ENCODE measurements at regions not wholly inside any gene's neighbourhood (a gene's known extent, or its start where the extent isn't known, plus 50 kb on each side); places are given as distances from the start of the nearest gene placed in this dataset.
A peak's percentile ranks its signal among the peaks of the same experiment; 100 is the strongest.

DNA sequence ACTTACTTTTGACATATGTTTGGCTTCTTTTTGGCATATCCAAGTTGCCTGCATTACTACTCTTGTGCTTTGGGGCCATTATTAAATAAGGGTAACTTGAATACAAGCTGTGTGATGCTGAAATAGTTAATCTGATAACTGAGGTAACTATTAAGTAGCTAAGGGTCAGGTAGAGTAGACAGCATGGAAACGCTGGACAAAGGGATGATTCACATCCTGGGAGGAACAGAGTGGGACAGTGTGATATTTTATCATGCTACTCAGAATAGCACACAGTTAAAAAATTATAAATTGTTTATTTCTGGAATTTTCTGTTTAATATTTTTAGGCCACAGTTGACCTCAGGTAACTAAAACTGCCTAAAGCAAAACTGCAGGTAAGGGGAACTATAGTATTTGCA, 483.9 kb downstream of the RFPL4B start:
- H3K36me3 ChIP-seq (ENCODE audit: insufficient read depth, low read length) = no peaks in the 10 kb centered on the region
- Mint-ChIP-seq H3K9me3 (ENCODE audit: unreplicated experiment) (peaks cover 2% of the 10 kb centered on the region), H3K4me3 (ENCODE audit: unreplicated experiment) (no peak overlapping the region), H3K27ac (ENCODE audit: unreplicated experiment) (no peak overlapping the region), H3K27me3 (ENCODE audit: low read depth, unreplicated experiment) (no peaks in the 10 kb centered on the region), H3K4me1 (ENCODE audit: low read depth, unreplicated experiment) (peaks cover 8% of the 10 kb centered on the region), H3K36me3 (ENCODE audit: low read depth, unreplicated experiment) (no peaks in the 10 kb centered on the region)
- H3K4me3 ChIP-seq (ENCODE audit: insufficient read depth, low read depth, low read length) = no peak overlapping the region
- peaks cover 3% of the 10 kb centered on the region for H3K4me1 ChIP-seq (ENCODE audit: insufficient read depth, low read length)
- TF ChIP-seq, protein P1, sequence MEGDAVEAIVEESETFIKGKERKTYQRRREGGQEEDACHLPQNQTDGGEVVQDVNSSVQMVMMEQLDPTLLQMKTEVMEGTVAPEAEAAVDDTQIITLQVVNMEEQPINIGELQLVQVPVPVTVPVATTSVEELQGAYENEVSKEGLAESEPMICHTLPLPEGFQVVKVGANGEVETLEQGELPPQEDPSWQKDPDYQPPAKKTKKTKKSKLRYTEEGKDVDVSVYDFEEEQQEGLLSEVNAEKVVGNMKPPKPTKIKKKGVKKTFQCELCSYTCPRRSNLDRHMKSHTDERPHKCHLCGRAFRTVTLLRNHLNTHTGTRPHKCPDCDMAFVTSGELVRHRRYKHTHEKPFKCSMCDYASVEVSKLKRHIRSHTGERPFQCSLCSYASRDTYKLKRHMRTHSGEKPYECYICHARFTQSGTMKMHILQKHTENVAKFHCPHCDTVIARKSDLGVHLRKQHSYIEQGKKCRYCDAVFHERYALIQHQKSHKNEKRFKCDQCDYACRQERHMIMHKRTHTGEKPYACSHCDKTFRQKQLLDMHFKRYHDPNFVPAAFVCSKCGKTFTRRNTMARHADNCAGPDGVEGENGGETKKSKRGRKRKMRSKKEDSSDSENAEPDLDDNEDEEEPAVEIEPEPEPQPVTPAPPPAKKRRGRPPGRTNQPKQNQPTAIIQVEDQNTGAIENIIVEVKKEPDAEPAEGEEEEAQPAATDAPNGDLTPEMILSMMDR (IDR thresholded peaks at IDR 0.05; ENCODE audit: insufficient read depth, low read depth, low read length) = no peak
- TF ChIP-seq EZH2 (IDR thresholded peaks at IDR 0.05; ENCODE audit: insufficient read depth, low read length) = no peak
- H3K9me3 ChIP-seq (ENCODE audit: insufficient read depth, low read depth, low read length) = no peaks in the 10 kb centered on the region
- no peaks in the 10 kb centered on the region for H3K27me3 ChIP-seq (ENCODE audit: insufficient read depth, low read length)
- DNase-seq (ENCODE audit: low read depth) (peak; percentile 25), FAIRE-seq (no peak)
- H3K4me2 ChIP-seq (ENCODE audit: low read length) = no peak overlapping the region
- no peaks in the 10 kb centered on the region for H3K79me2 ChIP-seq (ENCODE audit: insufficient read depth, low read length)
- H2AFZ ChIP-seq (ENCODE audit: low read depth, low read length) = no peak overlapping the region
- H3K27ac ChIP-seq (ENCODE audit: low read depth, low read length) = no peak overlapping the region
- H4K20me1 ChIP-seq (ENCODE audit: insufficient read depth, low read length) = no peaks in the 10 kb centered on the region
- no peak overlapping the region for H3K9ac ChIP-seq (ENCODE audit: low read length)

DNA sequence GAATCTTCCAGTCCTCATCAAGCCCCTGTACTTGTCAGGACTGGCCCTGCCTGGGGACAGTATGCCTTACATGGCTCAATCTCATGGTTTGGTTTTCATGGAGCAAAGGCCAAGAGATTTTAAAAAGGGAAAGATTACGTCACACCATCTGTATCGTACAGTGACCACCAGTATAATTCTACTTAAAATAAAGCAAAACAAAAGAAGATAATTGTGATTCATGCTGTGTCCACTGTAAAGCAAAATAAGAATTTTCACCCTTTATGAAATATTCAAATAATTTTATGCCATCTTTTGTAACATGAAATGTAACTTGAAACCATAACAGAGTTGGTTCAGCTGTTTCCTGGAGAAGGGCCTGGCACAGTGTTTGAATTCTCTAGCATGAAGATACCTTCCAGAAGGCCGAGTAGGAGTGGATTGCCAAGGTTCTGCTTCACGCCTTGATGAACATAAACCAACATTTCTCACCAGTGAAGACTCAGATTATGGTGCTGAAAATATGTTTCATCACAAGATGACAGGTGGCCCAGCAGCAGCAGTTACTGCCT, 486.5 kb downstream of the RFPL4B start:
- Histone ChIP-seq H3K27ac (ENCODE audit: low read depth, low read length) (no peak overlapping the region), H2AFZ (ENCODE audit: low read depth, low read length) (no peak overlapping the region), H3K79me2 (ENCODE audit: insufficient read depth, low read length) (no peaks in the 10 kb centered on the region), H3K4me3 (ENCODE audit: insufficient read depth, low read depth, low read length) (no peak overlapping the region), H3K9me3 (ENCODE audit: insufficient read depth, low read depth, low read length) (no peaks in the 10 kb centered on the region), H3K4me1 (ENCODE audit: insufficient read depth, low read length) (peaks cover 3% of the 10 kb centered on the region), H3K27me3 (ENCODE audit: insufficient read depth, low read length) (no peaks in the 10 kb centered on the region), H4K20me1 (ENCODE audit: insufficient read depth, low read length) (no peaks in the 10 kb centered on the region), H3K9ac (ENCODE audit: low read length) (no peak overlapping the region), H3K36me3 (ENCODE audit: insufficient read depth, low read length) (no peaks in the 10 kb centered on the region), H3K4me2 (ENCODE audit: low read length) (no peak overlapping the region)
- Mint-ChIP-seq H3K27me3 (ENCODE audit: low read depth, unreplicated experiment) (no peaks in the 10 kb centered on the region), H3K4me3 (ENCODE audit: unreplicated experiment) (no peak overlapping the region), H3K9me3 (ENCODE audit: unreplicated experiment) (peaks cover 2% of the 10 kb centered on the region), H3K36me3 (ENCODE audit: low read depth, unreplicated experiment) (no peaks in the 10 kb centered on the region), H3K4me1 (ENCODE audit: low read depth, unreplicated experiment) (peaks cover 5% of the 10 kb centered on the region), H3K27ac (ENCODE audit: unreplicated experiment) (no peak overlapping the region)
- TF ChIP-seq, protein P1 (IDR thresholded peaks at IDR 0.05; ENCODE audit: insufficient read depth, low read depth, low read length) = no peak
- TF ChIP-seq EZH2 (IDR thresholded peaks at IDR 0.05; ENCODE audit: insufficient read depth, low read length) = no peak
- no peak for FAIRE-seq
- peak; percentile 61 for DNase-seq (ENCODE audit: low read depth)

DNA sequence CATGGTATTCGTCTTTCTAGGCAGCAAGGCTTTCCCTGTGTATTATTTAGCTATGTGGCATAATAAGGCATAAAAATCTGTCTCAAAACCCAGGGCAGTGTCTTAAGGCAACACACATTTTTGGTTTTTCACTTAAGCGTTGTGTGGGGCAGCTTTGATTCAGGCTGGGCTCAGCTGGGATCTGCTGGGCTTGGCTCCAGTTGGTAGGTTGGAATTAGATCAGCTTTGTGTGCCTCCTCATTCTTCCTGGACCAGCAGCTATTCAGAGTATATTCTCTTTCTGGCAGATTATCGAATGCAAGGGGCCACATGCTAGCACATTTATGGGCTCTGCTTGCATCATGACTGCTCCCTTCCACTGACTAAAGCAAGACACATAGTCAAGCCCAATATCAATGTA, 487.9 kb downstream of the RFPL4B start:
- no peaks in the 10 kb centered on the region for H4K20me1 ChIP-seq (ENCODE audit: insufficient read depth, low read length)
- no peaks in the 10 kb centered on the region for H3K79me2 ChIP-seq (ENCODE audit: insufficient read depth, low read length)
- no peak overlapping the region for H3K27ac ChIP-seq (ENCODE audit: low read depth, low read length)
- H3K4me3 ChIP-seq (ENCODE audit: insufficient read depth, low read depth, low read length) = no peak overlapping the region
- H2AFZ ChIP-seq (ENCODE audit: low read depth, low read length) = no peak overlapping the region
- H3K4me2 ChIP-seq (ENCODE audit: low read length) = no peak overlapping the region
- Mint-ChIP-seq H3K4me1 (ENCODE audit: low read depth, unreplicated experiment) (peaks cover 11% of the 10 kb centered on the region), H3K27me3 (ENCODE audit: low read depth, unreplicated experiment) (no peaks in the 10 kb centered on the region), H3K9me3 (ENCODE audit: unreplicated experiment) (no peaks in the 10 kb centered on the region), H3K4me3 (ENCODE audit: unreplicated experiment) (no peak overlapping the region), H3K27ac (ENCODE audit: unreplicated experiment) (no peak overlapping the region), H3K36me3 (ENCODE audit: low read depth, unreplicated experiment) (no peaks in the 10 kb centered on the region)
- no peak for FAIRE-seq
- peaks cover 10% of the 10 kb centered on the region for H3K4me1 ChIP-seq (ENCODE audit: insufficient read depth, low read length)
- DNase-seq (ENCODE audit: low read depth) = no peak
- no peaks in the 10 kb centered on the region for H3K36me3 ChIP-seq (ENCODE audit: insufficient read depth, low read length)
- no peak overlapping the region for H3K9ac ChIP-seq (ENCODE audit: low read length)
- H3K9me3 ChIP-seq (ENCODE audit: insufficient read depth, low read depth, low read length) = no peaks in the 10 kb centered on the region
- H3K27me3 ChIP-seq (ENCODE audit: insufficient read depth, low read length) = no peaks in the 10 kb centered on the region
- TF ChIP-seq, protein P1 (IDR thresholded peaks at IDR 0.05; ENCODE audit: insufficient read depth, low read depth, low read length) = no peak
